Breast epithelium (tissue), 4 donors: ENCODE measurements at regions not wholly inside any gene's neighbourhood (a gene's known extent, or its start where the extent isn't known, plus 50 kb on each side); places are given as distances from the start of the nearest gene placed in this dataset.

Source experiments
- DNase-seq, 2 donors: peaks; one replicate each; pipeline ENCODE4 v3.0.0-alpha.2; 2019; ENCODE audit warnings: low spot score in 2 of 2
- H3K27ac ChIP-seq, 2 donors: fragments of 200-600 bp; sonication (generic) in 1 of 2; one replicate each; pipeline ENCODE4 v1.5.1; 2016 to 2019; ENCODE audit warnings: mild to moderate bottlenecking in 1 of 2
- H3K27me3 ChIP-seq, 2 donors: fragments of 200-600 bp; sonication (generic) in 1 of 2; one replicate each; pipeline versions ENCODE4 v1.5.1 to v1.6.0; 2017 to 2019; ENCODE audit warnings: control low read depth in 1 of 2, mild to moderate bottlenecking in 1 of 2
- H3K36me3 ChIP-seq: fragments of 200-600 bp; one replicate; pipeline ENCODE4 v1.5.1; 2019
- H3K4me1 ChIP-seq, 2 donors: fragments of 200-600 bp; sonication (generic); one replicate each; pipeline ENCODE4 v1.5.1; 2016 to 2019; ENCODE audit warnings: control low read depth in 1 of 2
- H3K4me3 ChIP-seq, 3 donors: fragments of 200-600 bp; sonication (generic); 1 replicate in 2 of 3; 2 replicates in 1 of 3; pipeline ENCODE4 v1.5.1; 2016 to 2019; ENCODE audit warnings: mild to moderate bottlenecking in 3 of 3, moderate library complexity in 2 of 3
- H3K9me3 ChIP-seq, 2 donors: fragments of 200-600 bp; sonication (generic) in 1 of 2; one replicate each; pipeline ENCODE4 v1.5.1; 2016 to 2019; ENCODE audit warnings: control low read depth in 1 of 2
- POLR2A ChIP-seq: fragments of 450-650 bp; IDR thresholded peaks from one replicate; pipeline ENCODE4 v1.6.1; 2016; ENCODE audit warnings: antibody characterized with exemption, mild to moderate bottlenecking, moderate library complexity
- POLR2AphosphoS5 ChIP-seq, 3 donors: sonication (generic); formaldehyde crosslinking; IDR thresholded peaks; one replicate each; pipeline ENCODE4 v1.6.1; 2017; ENCODE audit warnings: antibody characterized with exemption in 3 of 3
- intact Hi-C: fragments of 100-400 bp; cut with DNase I; formaldehyde crosslinking; loops from one replicate; pipeline ENCODE4 v1.15.1; 2023; ENCODE audit warnings: low total_unique reads
- TF ChIP-seq, protein P1 (sequence below), 3 donors: fragments of 450-650 bp; IDR thresholded peaks; one replicate each; pipeline ENCODE4 v1.5.1; 2016 to 2017; ENCODE audit warnings: antibody characterized with exemption in 3 of 3, mild to moderate bottlenecking in 3 of 3, moderate library complexity in 3 of 3

DNA sequence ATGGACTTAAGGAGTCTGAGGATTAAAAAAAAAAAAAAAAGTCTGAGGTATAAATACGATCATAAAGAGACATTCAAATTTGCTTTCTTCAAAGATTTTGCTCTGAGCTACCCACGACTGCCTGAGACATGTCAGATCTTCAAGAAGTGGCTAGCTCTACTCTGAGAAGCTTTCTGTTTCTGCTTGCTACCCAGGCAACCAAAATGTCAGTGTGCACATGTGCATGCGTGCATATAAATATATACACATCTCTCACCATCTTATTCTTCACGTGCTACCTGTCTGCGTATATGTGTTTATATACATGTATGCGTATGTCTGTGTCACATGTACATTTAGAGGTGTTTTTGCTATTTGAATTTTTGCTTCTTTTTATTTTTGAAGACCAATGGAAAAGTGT is 299.6 kb upstream of the STXBP5 start:
- TF ChIP-seq POLR2AphosphoS5 (IDR thresholded peaks at IDR 0.05), result no peak
- no peak for TF ChIP-seq POLR2A
- TF ChIP-seq, protein P1, sequence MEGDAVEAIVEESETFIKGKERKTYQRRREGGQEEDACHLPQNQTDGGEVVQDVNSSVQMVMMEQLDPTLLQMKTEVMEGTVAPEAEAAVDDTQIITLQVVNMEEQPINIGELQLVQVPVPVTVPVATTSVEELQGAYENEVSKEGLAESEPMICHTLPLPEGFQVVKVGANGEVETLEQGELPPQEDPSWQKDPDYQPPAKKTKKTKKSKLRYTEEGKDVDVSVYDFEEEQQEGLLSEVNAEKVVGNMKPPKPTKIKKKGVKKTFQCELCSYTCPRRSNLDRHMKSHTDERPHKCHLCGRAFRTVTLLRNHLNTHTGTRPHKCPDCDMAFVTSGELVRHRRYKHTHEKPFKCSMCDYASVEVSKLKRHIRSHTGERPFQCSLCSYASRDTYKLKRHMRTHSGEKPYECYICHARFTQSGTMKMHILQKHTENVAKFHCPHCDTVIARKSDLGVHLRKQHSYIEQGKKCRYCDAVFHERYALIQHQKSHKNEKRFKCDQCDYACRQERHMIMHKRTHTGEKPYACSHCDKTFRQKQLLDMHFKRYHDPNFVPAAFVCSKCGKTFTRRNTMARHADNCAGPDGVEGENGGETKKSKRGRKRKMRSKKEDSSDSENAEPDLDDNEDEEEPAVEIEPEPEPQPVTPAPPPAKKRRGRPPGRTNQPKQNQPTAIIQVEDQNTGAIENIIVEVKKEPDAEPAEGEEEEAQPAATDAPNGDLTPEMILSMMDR (IDR thresholded peaks at IDR 0.05), result no peak
- H3K4me3 ChIP-seq, result no peak overlapping the region
- no peaks in the 10 kb centered on the region for H3K9me3 ChIP-seq
- no peak overlapping the region for H3K27ac ChIP-seq
- no peaks in the 10 kb centered on the region for H3K36me3 ChIP-seq
- intact Hi-C loops, result no loop called here
- DNase-seq, result no peak
- H3K27me3 ChIP-seq, result no peaks in the 10 kb centered on the region
- peaks cover 0 to 12% of the 10 kb centered on the region in 2 donors for H3K4me1 ChIP-seq

DNA sequence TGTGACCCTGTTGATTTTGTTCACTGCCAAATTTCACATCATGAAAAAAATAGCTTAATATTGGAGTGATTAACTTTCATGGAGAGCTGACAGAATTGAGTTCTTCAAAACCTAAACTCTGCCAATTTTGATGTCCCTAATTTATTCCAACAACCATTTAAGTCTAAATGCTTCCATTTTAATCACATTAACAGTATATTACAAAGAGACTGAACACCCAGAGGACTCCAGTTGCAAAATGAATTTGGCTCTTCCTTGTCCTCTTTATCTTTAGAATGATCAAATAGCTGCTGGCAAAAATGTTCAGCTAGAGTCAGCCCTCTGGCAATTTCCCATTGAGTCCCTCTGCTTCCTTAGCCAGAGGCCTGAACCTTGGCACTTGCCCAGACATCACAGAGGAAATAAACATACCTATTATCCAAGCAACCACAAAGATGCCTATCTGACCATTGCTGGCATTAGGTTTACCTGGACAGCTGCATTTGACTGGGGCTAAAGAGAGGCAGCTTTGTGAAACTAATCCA is 299.0 kb upstream of the STXBP5 start:
- peak; percentile 69 to 79 for DNase-seq
- intact Hi-C loops, result no loop called here
- no peaks in the 10 kb centered on the region for H3K36me3 ChIP-seq
- no peaks in the 10 kb centered on the region for H3K9me3 ChIP-seq
- peak in 2 of 3 donors; percentile 45 to 67 for TF ChIP-seq POLR2AphosphoS5 (IDR thresholded peaks at IDR 0.05)
- TF ChIP-seq, protein P1 (IDR thresholded peaks at IDR 0.05), result no peak
- H3K4me1 ChIP-seq, result peaks cover 0 to 12% of the 10 kb centered on the region in 2 donors
- H3K27me3 ChIP-seq, result no peaks in the 10 kb centered on the region
- H3K27ac ChIP-seq, result peak overlapping the region; percentile 67 to 80
- no peak overlapping the region for H3K4me3 ChIP-seq

DNA sequence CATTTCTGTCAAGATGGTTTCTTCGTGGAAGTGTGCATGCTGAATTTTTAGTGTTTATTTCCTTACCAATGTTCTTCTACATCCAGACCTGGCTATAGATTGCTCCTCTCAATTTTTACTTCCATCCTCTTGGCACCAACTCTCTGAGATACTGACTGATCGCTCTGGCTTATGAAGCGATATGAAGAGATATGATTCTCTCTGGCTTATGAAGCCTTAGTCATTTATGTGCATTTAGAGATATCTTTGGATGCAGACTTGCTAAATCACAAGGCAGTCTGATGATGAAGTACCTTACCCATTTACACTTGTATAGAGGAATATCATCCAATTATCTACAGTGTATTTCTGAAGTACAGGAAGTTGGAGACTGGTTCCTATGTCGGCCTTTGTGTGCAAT is 295.4 kb upstream of the STXBP5 start:
- no peak overlapping the region for H3K4me3 ChIP-seq
- intact Hi-C loops, result no loop called here
- no peak for DNase-seq
- H3K9me3 ChIP-seq, result no peaks in the 10 kb centered on the region
- H3K36me3 ChIP-seq, result no peaks in the 10 kb centered on the region
- no peaks in the 10 kb centered on the region for H3K27me3 ChIP-seq
- H3K27ac ChIP-seq, result no peak overlapping the region
- TF ChIP-seq POLR2AphosphoS5 (IDR thresholded peaks at IDR 0.05) (no peak), POLR2A (no peak)
- TF ChIP-seq, protein P1 (IDR thresholded peaks at IDR 0.05), result no peak
- peaks cover 0 to 12% of the 10 kb centered on the region in 2 donors for H3K4me1 ChIP-seq

DNA sequence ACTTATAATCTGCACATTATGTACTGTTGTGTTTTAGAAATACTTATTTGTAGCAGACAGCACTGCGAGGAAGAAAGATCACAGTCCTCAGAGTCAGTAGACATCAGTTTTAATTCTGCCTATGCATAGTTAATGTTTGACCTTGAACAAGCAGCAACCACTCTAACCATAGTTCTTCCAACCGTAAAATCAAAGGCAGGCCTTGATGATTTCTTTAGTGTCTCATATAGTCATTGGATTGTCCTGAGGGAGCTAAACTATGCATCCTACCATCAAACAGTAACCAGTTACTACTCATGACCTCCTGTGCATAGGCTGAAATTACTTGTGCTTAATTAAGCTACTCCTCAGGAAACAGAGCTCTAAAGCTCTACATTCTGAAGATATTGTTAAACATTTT is 294.8 kb upstream of the STXBP5 start:
- Histone ChIP-seq H3K36me3 (no peaks in the 10 kb centered on the region), H3K27ac (no peak overlapping the region), H3K4me3 (no peak overlapping the region), H3K4me1 (peaks cover 0 to 12% of the 10 kb centered on the region in 2 donors), H3K27me3 (no peaks in the 10 kb centered on the region), H3K9me3 (no peaks in the 10 kb centered on the region)
- TF ChIP-seq POLR2A (no peak), POLR2AphosphoS5 (IDR thresholded peaks at IDR 0.05) (no peak)
- TF ChIP-seq, protein P1 (IDR thresholded peaks at IDR 0.05), result no peak
- intact Hi-C loops, result no loop called here
- no peak for DNase-seq

DNA sequence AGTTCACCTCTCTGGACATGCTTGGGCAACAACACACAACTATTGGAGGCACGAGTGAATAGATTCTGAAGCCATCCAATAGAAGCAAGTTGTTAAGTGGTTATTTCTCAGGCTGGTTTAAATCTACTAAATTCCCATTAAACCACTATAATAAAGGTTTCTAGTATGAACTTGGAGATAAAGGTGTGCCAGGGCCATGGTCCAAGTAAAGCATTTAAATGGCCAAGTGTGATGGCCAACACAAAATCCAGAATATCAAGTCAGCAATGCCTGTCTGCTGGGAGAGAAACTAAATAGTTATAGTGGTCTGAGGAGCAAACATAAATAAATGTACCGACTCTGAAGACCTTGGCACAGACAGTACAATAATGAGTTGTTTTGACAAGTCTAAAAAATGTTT is 294.3 kb upstream of the STXBP5 start:
- TF ChIP-seq POLR2A, result no peak
- no peak for TF ChIP-seq POLR2AphosphoS5 (IDR thresholded peaks at IDR 0.05)
- TF ChIP-seq, protein P1 (IDR thresholded peaks at IDR 0.05), result no peak
- intact Hi-C loops, result no loop called here
- H3K36me3 ChIP-seq, result no peaks in the 10 kb centered on the region
- H3K27me3 ChIP-seq, result no peaks in the 10 kb centered on the region
- DNase-seq, result no peak
- H3K4me1 ChIP-seq, result peaks cover 0 to 8% of the 10 kb centered on the region in 2 donors
- H3K9me3 ChIP-seq, result no peaks in the 10 kb centered on the region
- H3K4me3 ChIP-seq, result no peak overlapping the region
- no peak overlapping the region for H3K27ac ChIP-seq
